ENCODE measurements at regions not wholly inside any gene's neighbourhood (a gene's known extent, or its start where the extent isn't known, plus 50 kb on each side); places are given as distances from the start of the nearest gene placed in this dataset.
"Not testable (repeated sequence)": the region's sequence is repeated elsewhere in the genome, so short reads cannot be mapped to it uniquely, and the experiment has no call there.

GRCh38 chr12:25629341-25629740 is 76.3 kb upstream of the LMNTD1 start:
- Histone ChIP-seq H3K27ac (replicated peaks in 1 of 4) (no peak overlapping the region), H3K27me3 (no peaks in the 10 kb centered on the region), H3K9me3 (no peaks in the 10 kb centered on the region), H3K36me3 (no peaks in the 10 kb centered on the region), H3K4me3 (no peak overlapping the region), H3K4me1 (no peaks in the 10 kb centered on the region)
- intact Hi-C loops (cut with DNase I) = no loop called here
- TF ChIP-seq POLR2A (IDR thresholded peaks at IDR 0.05; ENCODE audit: low read depth) (no peak), EP300 (IDR thresholded peaks at IDR 0.05) (no peak), POLR2AphosphoS5 (IDR thresholded peaks at IDR 0.05) (no peak), CTCF (IDR thresholded peaks at IDR 0.05) (no peak)
- 85% methylated on average over 3 of the region's 3 CpGs for WGBS
- DNase-seq (ENCODE audit: extremely low spot score) = no peak

- H3K4me3 ChIP-seq; intact Hi-C loops (cut with DNase I); DNase-seq (ENCODE audit: extremely low spot score); H3K27ac ChIP-seq (replicated peaks in 1 of 4); H3K9me3 ChIP-seq; H3K27me3 ChIP-seq; H3K36me3 ChIP-seq; H3K4me1 ChIP-seq: not testable (repeated sequence)
- WGBS = 87% methylated on average over 5 of the region's 11 CpGs
Measured at GRCh38 chr12:25630735-25631515, 77.8 kb upstream of the LMNTD1 start.

GRCh38 chr12:25633149-25633548 is 80.1 kb upstream of the LMNTD1 start:
- H3K36me3 ChIP-seq; intact Hi-C loops (cut with DNase I); DNase-seq (ENCODE audit: extremely low spot score); H3K4me3 ChIP-seq; H3K27me3 ChIP-seq; H3K4me1 ChIP-seq; H3K9me3 ChIP-seq; H3K27ac ChIP-seq (replicated peaks in 1 of 4): not testable (repeated sequence)
- 96% methylated on average over 1 of the region's 1 CpG for WGBS

GRCh38 chr12:25637752-25638151 is 84.7 kb upstream of the LMNTD1 start:
- peaks cover 0 to 5% (median 0%) of the 10 kb centered on the region in 4 donors for H3K9me3 ChIP-seq
- no peak overlapping the region for H3K4me3 ChIP-seq
- H3K36me3 ChIP-seq = no peaks in the 10 kb centered on the region
- no peaks in the 10 kb centered on the region for H3K27me3 ChIP-seq
- no peak for DNase-seq (ENCODE audit: extremely low spot score)
- no peak overlapping the region for H3K27ac ChIP-seq (replicated peaks in 1 of 4)
- intact Hi-C loops (cut with DNase I) = no loop called here
- no peaks in the 10 kb centered on the region for H3K4me1 ChIP-seq
- TF ChIP-seq EP300 (IDR thresholded peaks at IDR 0.05) (no peak), CTCF (IDR thresholded peaks at IDR 0.05) (no peak), POLR2A (IDR thresholded peaks at IDR 0.05; ENCODE audit: low read depth) (no peak), POLR2AphosphoS5 (IDR thresholded peaks at IDR 0.05) (no peak)

- Histone ChIP-seq H3K36me3 (no peaks in the 10 kb centered on the region), H3K9me3 (peaks cover 0 to 5% (median 0%) of the 10 kb centered on the region in 4 donors), H3K4me3 (no peak overlapping the region), H3K4me1 (no peaks in the 10 kb centered on the region), H3K27me3 (no peaks in the 10 kb centered on the region), H3K27ac (replicated peaks in 1 of 4) (no peak overlapping the region)
- intact Hi-C loops (cut with DNase I) = no loop called here
- WGBS = 73% methylated on average over 5 of the region's 5 CpGs
- no peak for DNase-seq (ENCODE audit: extremely low spot score)
- no peak for TF ChIP-seq CTCF (IDR thresholded peaks at IDR 0.05)
- no peak for TF ChIP-seq POLR2AphosphoS5 (IDR thresholded peaks at IDR 0.05)
Measured at GRCh38 chr12:25639406-25639805, 86.3 kb upstream of the LMNTD1 start.

- Histone ChIP-seq H3K9me3 (no peaks in the 10 kb centered on the region), H3K4me1 (peaks cover 6 to 19% (median 13%) of the 10 kb centered on the region in 4 donors), H3K27ac (replicated peaks in 1 of 4) (no peak overlapping the region), H3K27me3 (no peaks in the 10 kb centered on the region), H3K4me3 (no peak overlapping the region), H3K36me3 (no peaks in the 10 kb centered on the region)
- TF ChIP-seq EP300 (IDR thresholded peaks at IDR 0.05) (no peak), CTCF (IDR thresholded peaks at IDR 0.05) (no peak), POLR2AphosphoS5 (IDR thresholded peaks at IDR 0.05) (no peak), POLR2A (IDR thresholded peaks at IDR 0.05; ENCODE audit: low read depth) (no peak)
- DNase-seq (ENCODE audit: extremely low spot score) = no peak
- WGBS = 68% methylated on average over 3 of the region's 3 CpGs
- intact Hi-C loops (cut with DNase I) = no loop called here
Measured at GRCh38 chr12:25644979-25645378, 91.9 kb upstream of the LMNTD1 start.

Data from esophagus muscularis mucosa (tissue), 4 donors.